ENCODE measurements at regions not wholly inside any gene's neighbourhood (a gene's known extent, or its start where the extent isn't known, plus 50 kb on each side); places are given as distances from the start of the nearest gene placed in this dataset.

DNA sequence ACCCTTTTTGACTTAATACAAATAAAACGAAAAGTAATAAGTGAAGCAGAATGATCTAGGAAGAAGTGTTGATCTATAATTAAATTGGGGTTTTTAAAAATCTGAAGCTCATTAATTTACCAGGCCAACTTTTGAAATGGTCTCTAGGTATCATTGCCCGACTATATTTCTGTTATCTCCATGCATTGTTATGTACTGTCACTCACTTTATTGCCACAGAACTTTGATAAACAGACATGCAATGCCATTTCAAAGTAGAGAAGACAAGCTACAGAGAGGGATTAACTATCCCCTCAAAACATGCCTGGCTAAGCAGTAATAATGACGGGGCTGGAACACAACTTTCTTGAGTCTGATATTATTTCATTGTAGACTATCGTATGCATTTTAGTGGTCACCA lies 147.6 kb upstream of the ITGA4 start:
- TF ChIP-seq, protein P1, sequence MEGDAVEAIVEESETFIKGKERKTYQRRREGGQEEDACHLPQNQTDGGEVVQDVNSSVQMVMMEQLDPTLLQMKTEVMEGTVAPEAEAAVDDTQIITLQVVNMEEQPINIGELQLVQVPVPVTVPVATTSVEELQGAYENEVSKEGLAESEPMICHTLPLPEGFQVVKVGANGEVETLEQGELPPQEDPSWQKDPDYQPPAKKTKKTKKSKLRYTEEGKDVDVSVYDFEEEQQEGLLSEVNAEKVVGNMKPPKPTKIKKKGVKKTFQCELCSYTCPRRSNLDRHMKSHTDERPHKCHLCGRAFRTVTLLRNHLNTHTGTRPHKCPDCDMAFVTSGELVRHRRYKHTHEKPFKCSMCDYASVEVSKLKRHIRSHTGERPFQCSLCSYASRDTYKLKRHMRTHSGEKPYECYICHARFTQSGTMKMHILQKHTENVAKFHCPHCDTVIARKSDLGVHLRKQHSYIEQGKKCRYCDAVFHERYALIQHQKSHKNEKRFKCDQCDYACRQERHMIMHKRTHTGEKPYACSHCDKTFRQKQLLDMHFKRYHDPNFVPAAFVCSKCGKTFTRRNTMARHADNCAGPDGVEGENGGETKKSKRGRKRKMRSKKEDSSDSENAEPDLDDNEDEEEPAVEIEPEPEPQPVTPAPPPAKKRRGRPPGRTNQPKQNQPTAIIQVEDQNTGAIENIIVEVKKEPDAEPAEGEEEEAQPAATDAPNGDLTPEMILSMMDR (IDR thresholded peaks at IDR 0.05; ENCODE audit: insufficient read depth, low read length, poor library complexity, severe bottlenecking) = no peak
- Histone ChIP-seq H3K27me3 (ENCODE audit: control insufficient read depth, insufficient read depth, low read length) (no peaks in the 10 kb centered on the region), H3K36me3 (ENCODE audit: control insufficient read depth, insufficient read depth, low read length) (no peaks in the 10 kb centered on the region), H3K4me3 (ENCODE audit: low read depth, low read length) (no peak overlapping the region)
- no peak for DNase-seq (ENCODE audit: low read depth)

DNA sequence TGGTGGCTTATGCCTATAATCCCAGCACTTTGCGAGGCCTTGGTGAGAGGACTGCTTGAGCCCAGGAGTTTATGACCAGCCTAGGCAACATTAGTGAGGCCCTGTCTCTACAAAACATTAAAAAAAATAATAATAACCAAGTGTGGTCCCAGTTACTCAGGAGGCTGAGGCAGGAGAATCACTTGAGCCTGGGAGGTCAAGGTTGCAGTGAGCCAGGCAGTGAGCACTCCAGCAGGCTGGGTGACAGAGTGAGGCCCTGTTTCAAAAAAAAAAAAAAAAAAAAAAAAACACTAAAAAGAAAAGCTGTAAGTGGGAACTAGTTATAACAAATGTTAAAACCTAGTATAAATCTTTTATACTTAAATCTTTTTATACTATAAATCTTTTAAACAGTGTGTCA lies 146.2 kb upstream of the ITGA4 start:
- TF ChIP-seq, protein P1 (IDR thresholded peaks at IDR 0.05; ENCODE audit: insufficient read depth, low read length, poor library complexity, severe bottlenecking) = no peak
- H3K4me3 ChIP-seq (ENCODE audit: low read depth, low read length) = no peak overlapping the region
- no peak for DNase-seq (ENCODE audit: low read depth)
- no peaks in the 10 kb centered on the region for H3K27me3 ChIP-seq (ENCODE audit: control insufficient read depth, insufficient read depth, low read length)
- no peaks in the 10 kb centered on the region for H3K36me3 ChIP-seq (ENCODE audit: control insufficient read depth, insufficient read depth, low read length)

DNA sequence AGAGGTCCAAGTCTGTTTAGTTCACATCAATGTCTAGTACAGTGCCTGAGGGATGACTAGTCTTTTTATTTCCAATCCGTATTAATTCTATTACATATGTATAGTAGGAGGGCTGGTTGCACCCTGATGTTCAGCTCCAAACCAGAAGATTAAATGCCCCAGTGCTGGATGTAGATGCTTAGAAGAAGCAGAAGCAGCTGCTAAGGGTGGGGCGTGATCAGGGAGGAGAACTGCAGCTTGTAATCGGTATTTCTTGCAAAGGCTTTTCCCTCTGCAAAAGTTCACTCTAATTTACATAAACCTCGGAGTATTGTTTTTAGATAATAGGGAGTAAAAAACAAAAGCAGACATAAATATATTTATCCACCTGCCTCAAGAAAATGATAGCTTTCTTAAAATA lies 145.3 kb upstream of the ITGA4 start:
- DNase-seq (ENCODE audit: low read depth) = no peak
- TF ChIP-seq, protein P1 (IDR thresholded peaks at IDR 0.05; ENCODE audit: insufficient read depth, low read length, poor library complexity, severe bottlenecking) = no peak
- H3K36me3 ChIP-seq (ENCODE audit: control insufficient read depth, insufficient read depth, low read length) = no peaks in the 10 kb centered on the region

DNA sequence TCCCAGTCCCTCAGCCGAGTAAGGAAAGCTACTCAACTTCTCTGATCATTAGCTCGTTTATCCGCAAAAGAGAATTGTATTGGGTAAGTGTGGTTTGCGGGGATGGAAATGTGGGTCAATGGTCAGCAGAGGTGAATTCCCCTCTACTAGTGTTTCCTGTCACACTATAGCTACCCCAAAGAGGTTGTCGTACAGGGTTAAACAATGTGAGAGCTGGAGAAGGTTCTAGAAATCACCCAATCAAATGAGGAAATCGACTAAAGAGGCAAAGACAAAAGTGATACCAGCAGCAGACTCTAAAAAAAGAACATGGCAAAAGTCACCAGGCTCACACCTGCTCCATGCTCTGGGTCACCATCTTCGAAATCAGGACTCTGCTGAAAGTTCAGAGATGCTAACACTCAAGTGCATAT lies 144.7 kb upstream of the ITGA4 start:
- TF ChIP-seq, protein P1 (IDR thresholded peaks at IDR 0.05; ENCODE audit: insufficient read depth, low read length, poor library complexity, severe bottlenecking) = no peak
- no peak for DNase-seq (ENCODE audit: low read depth)
- H3K4me3 ChIP-seq (ENCODE audit: low read depth, low read length) = no peak overlapping the region

More for the DNA sequence above, 145.3 kb upstream of the ITGA4 start:
- H3K27me3 ChIP-seq (ENCODE audit: control insufficient read depth, insufficient read depth, low read length) = no peaks in the 10 kb centered on the region
- no peak overlapping the region for H3K4me3 ChIP-seq (ENCODE audit: low read depth, low read length)

DNA sequence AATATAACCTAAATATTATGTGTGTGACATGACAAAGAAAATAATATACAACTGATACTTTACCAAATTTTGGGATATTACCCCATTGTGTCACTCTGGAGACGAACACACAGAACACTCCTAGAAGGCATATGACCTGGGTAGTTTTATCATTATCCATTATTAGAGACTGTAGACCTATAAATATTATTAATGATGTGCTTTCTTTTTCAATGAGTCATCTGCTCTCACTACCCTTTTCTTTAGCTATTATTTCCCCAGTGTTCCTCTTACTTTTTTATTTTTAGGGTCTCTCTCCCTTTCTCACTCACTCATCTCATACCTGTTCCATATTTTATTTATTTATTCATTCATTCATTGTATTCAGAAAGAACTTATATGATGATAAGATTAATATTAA lies 143.3 kb upstream of the ITGA4 start:
- no peak overlapping the region for H3K4me3 ChIP-seq (ENCODE audit: low read depth, low read length)
- DNase-seq (ENCODE audit: low read depth) = no peak

More for the DNA sequence above, 144.7 kb upstream of the ITGA4 start:
- Histone ChIP-seq H3K36me3 (ENCODE audit: control insufficient read depth, insufficient read depth, low read length) (no peaks in the 10 kb centered on the region), H3K27me3 (ENCODE audit: control insufficient read depth, insufficient read depth, low read length) (no peaks in the 10 kb centered on the region)

DNA sequence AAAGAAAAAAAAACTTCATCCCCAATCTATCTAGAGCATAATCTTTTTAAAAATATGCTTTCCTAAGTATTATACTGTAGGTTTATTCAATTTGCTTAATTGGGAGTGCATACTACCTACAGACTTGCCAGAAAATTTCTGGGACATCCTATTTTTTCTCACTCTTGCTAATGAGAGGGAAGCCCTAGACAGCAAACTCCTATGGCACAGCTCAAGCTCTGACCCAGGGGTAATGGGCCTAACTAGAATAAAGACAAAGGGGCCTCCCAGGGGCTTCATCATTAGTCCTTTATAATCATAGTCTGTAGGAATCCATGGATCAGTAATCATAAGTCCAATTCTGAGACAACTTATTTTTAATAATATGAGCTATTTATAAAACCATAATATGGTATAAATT lies 142.6 kb upstream of the ITGA4 start:
- no peak overlapping the region for H3K4me3 ChIP-seq (ENCODE audit: low read depth, low read length)
- H3K36me3 ChIP-seq (ENCODE audit: control insufficient read depth, insufficient read depth, low read length) = no peaks in the 10 kb centered on the region
- TF ChIP-seq, protein P1 (IDR thresholded peaks at IDR 0.05; ENCODE audit: insufficient read depth, low read length, poor library complexity, severe bottlenecking) = no peak
- no peak for DNase-seq (ENCODE audit: low read depth)
- no peaks in the 10 kb centered on the region for H3K27me3 ChIP-seq (ENCODE audit: control insufficient read depth, insufficient read depth, low read length)

More for the DNA sequence above, 143.3 kb upstream of the ITGA4 start:
- Histone ChIP-seq H3K27me3 (ENCODE audit: control insufficient read depth, insufficient read depth, low read length) (no peaks in the 10 kb centered on the region), H3K36me3 (ENCODE audit: control insufficient read depth, insufficient read depth, low read length) (no peaks in the 10 kb centered on the region)
- TF ChIP-seq, protein P1 (IDR thresholded peaks at IDR 0.05; ENCODE audit: insufficient read depth, low read length, poor library complexity, severe bottlenecking) = no peak
